HUDEP-2 (cell line): ENCODE measurements at regions not wholly inside any gene's neighbourhood (a gene's known extent, or its start where the extent isn't known, plus 50 kb on each side); places are given as distances from the start of the nearest gene placed in this dataset.

Experiments used
- DNase-seq, 76 experiments: peaks; one replicate each; lab custom pipeline; 2025; ENCODE audit not compliant: unreplicated experiment in 76 of 76; lab: John Stamatoyannopoulos, UW

- no peak for DNase-seq
These were observed 231.7 kb upstream of the PPARGC1A start for GRCh38 chr4:24121395-24122175.

GRCh38 chr4:24117975-24118374 is 228.1 kb upstream of the PPARGC1A start:
- no peak for DNase-seq

- no peak for DNase-seq
These were observed 226.3 kb upstream of the PPARGC1A start for GRCh38 chr4:24116107-24116506.

- no peak for DNase-seq
These were observed 225.2 kb upstream of the PPARGC1A start for GRCh38 chr4:24114919-24115500.

- no peak for DNase-seq
These were observed 224.6 kb upstream of the PPARGC1A start for GRCh38 chr4:24114444-24114843.

- no peak for DNase-seq
These were observed 222.6 kb upstream of the PPARGC1A start for GRCh38 chr4:24112466-24112865.

GRCh38 chr4:24108567-24108966 is 218.7 kb upstream of the PPARGC1A start:
- no peak for DNase-seq

- no peak for DNase-seq
These were observed 215.6 kb upstream of the PPARGC1A start for GRCh38 chr4:24105327-24106038.

GRCh38 chr4:24104158-24104565 is 214.3 kb upstream of the PPARGC1A start:
- no peak for DNase-seq

- DNase-seq = no peak
These were observed 213.7 kb upstream of the PPARGC1A start for GRCh38 chr4:24103434-24104157.

GRCh38 chr4:24102621-24103020 is 212.8 kb upstream of the PPARGC1A start:
- no peak for DNase-seq

- no peak for DNase-seq
These were observed 206.8 kb upstream of the PPARGC1A start for GRCh38 chr4:24096603-24097002.

- no peak for DNase-seq
These were observed 204.9 kb upstream of the PPARGC1A start for GRCh38 chr4:24094726-24095125.

GRCh38 chr4:24093446-24093845 is 203.6 kb upstream of the PPARGC1A start:
- no peak for DNase-seq

GRCh38 chr4:24091639-24092233 is 201.9 kb upstream of the PPARGC1A start:
- no peak for DNase-seq

- no peak for DNase-seq
These were observed 200.1 kb upstream of the PPARGC1A start for GRCh38 chr4:24089851-24090534.

- DNase-seq = no peak
These were observed 191.0 kb upstream of the PPARGC1A start for GRCh38 chr4:24080871-24081270.

GRCh38 chr4:24078347-24078962 is 188.6 kb upstream of the PPARGC1A start:
- no peak for DNase-seq

- no peak for DNase-seq
These were observed 187.0 kb upstream of the PPARGC1A start for GRCh38 chr4:24076811-24077210.

- no peak for DNase-seq
These were observed 184.1 kb upstream of the PPARGC1A start for GRCh38 chr4:24073948-24074347.
